PC-9 (cell line): ENCODE measurements at regions not wholly inside any gene's neighbourhood (a gene's known extent, or its start where the extent isn't known, plus 50 kb on each side); places are given as distances from the start of the nearest gene placed in this dataset.

Source experiments
- BruUV-seq: library from RNA; stranded (reverse); fragments of 400-500 nt; replicated peaks from 2 replicates; lab custom pipeline; 2021; lab: Mats Ljungman, UMichigan
- CTCF ChIA-PET: fragments of 300-600 bp; sonication (Branson Sonifier 250); formaldehyde crosslinking; loops from one replicate; lab custom pipeline; 2022; ENCODE audit warnings: antibody characterized with exemption; lab: Charles Lee
- POLR2A ChIA-PET: fragments of 300-600 bp; sonication (Branson Sonifier 250); formaldehyde crosslinking; loops from one replicate; lab custom pipeline; 2022; ENCODE audit warnings: antibody characterized with exemption; ENCODE audit not compliant: unreplicated experiment; lab: Charles Lee
- DNase-seq, 2 experiments: peaks; one replicate each; pipeline versions ENCODE4 v3.0.0 to v3.0.0-alpha.2; 2015 to 2022; ENCODE audit warnings: mixed read lengths in 1 of 2
- H2AFZ ChIP-seq: fragments of 200-600 bp; sonication (generic); 2 replicates; pipeline ENCODE4 v1.8.1; 2017; ENCODE audit warnings: antibody characterized with exemption
- H3F3A ChIP-seq: fragments of 200-600 bp; sonication (generic); 2 replicates; pipeline ENCODE4 v1.8.1; 2017; ENCODE audit warnings: antibody characterized with exemption, mild to moderate bottlenecking, low read depth; ENCODE audit not compliant: insufficient read depth
- H3K27ac ChIP-seq: fragments of 200-600 bp; sonication (generic); 2 replicates; pipeline ENCODE4 v1.6.1; 2016; ENCODE audit warnings: mixed run types
- H3K27me3 ChIP-seq: fragments of 200-600 bp; sonication (generic); 2 replicates; pipeline ENCODE4 v1.6.1; 2016; ENCODE audit warnings: low read depth, mixed run types; ENCODE audit not compliant: insufficient read depth
- H3K36me3 ChIP-seq: fragments of 200-600 bp; sonication (generic); 2 replicates; pipeline ENCODE4 v1.6.1; 2016; ENCODE audit warnings: low read depth, mixed run types
- H3K4me1 ChIP-seq: fragments of 200-600 bp; sonication (generic); replicated peaks from 2 replicates; pipeline ENCODE4 v1.6.1; 2016; ENCODE audit warnings: mixed run types; ENCODE audit not compliant: insufficient read depth
- H3K4me2 ChIP-seq: fragments of 200-600 bp; sonication (generic); 2 replicates; pipeline ENCODE4 v1.6.1; 2017; ENCODE audit warnings: mixed run types
- H3K4me3 ChIP-seq: fragments of 200-600 bp; sonication (generic); 2 replicates; pipeline ENCODE4 v1.6.1; 2016; ENCODE audit warnings: mixed run types
- H3K79me2 ChIP-seq: fragments of 200-600 bp; sonication (generic); 2 replicates; pipeline ENCODE4 v1.6.1; 2017; ENCODE audit warnings: low read depth, mixed run types
- H3K9me2 ChIP-seq: fragments of 200-600 bp; sonication (generic); 2 replicates; pipeline ENCODE4 v1.8.1; 2017; ENCODE audit warnings: mild to moderate bottlenecking; ENCODE audit not compliant: insufficient read depth
- H3K9me3 ChIP-seq: fragments of 200-600 bp; sonication (generic); 2 replicates; pipeline ENCODE4 v1.8.1; 2016; ENCODE audit warnings: low read depth; ENCODE audit not compliant: insufficient read depth
- H4K20me1 ChIP-seq: fragments of 200-600 bp; sonication (generic); 2 replicates; pipeline ENCODE4 v1.8.1; 2017; ENCODE audit not compliant: insufficient read depth
- CTCF ChIP-seq: fragments of 200-600 bp; sonication (generic); conservative IDR thresholded peaks from 2 replicates; pipeline ENCODE4 v1.6.1; 2017; ENCODE audit warnings: mixed run types, antibody characterized with exemption, mild to moderate bottlenecking, moderate library complexity
- EZH2 ChIP-seq: fragments of 200-600 bp; sonication (generic); IDR thresholded peaks from 2 replicates; pipeline ENCODE4 v1.8.0; 2017; ENCODE audit warnings: antibody characterized with exemption, low read depth
- intact Hi-C: fragments of 100-400 bp; cut with micrococcal nuclease; formaldehyde crosslinking; loops from one replicate; pipeline ENCODE4 v1.10.0; 2022; ENCODE audit not compliant: unreplicated experiment

DNA sequence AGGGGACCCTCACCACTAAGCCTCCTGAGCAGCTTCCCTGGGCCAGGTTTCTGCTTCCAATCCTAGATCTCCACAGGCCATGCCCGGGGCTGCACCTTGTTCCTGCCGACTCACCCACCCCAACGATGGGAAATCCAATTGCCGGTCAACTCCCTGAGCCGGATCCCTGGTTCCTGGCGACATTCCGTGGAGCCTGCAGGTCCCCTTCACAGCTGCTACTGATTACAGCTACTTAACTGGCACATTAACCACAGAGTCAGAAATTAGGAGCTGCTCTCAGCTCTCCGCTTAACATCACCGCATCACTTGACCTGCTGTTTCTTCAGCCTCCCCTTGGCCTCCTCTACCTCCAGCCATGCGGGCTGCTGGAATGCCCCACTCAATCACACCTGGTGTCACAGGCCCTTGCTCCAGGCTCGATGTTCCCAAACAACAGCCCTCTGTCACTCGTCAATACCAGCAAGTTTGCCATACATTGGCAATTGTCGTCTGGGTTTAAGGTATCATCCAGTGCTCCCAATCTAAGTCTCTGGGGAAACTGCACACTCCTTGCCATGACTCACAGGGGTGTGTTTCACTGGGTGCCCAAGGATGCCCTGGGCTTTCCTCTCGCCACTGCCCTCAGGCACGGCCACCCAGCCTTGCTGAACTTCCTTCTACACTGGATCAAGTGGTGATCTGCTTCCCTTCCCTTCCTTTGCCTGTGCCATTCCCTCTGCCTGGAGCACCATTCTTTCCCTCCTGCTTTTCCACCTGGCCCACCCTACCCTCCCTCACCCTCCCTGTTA lies 181.0 kb downstream of the MN1 start:
- no peak for TF ChIP-seq EZH2
- no peak for TF ChIP-seq CTCF
- no peaks in the 10 kb centered on the region for H4K20me1 ChIP-seq
- H3K9me2 ChIP-seq, result no peaks in the 10 kb centered on the region
- POLR2A ChIA-PET, result no interaction called here
- BruUV-seq, result no TSS peak
- CTCF ChIA-PET, result interaction anchor here (0.6 kb wide), 1 partner anchor 476 kb away, joined by 4 read pairs; no protein-coding TSS in a partner anchor
- H3K4me1 ChIP-seq, result peaks cover 24% of the 10 kb centered on the region
- peak overlapping the region; percentile 67 for H3K4me2 ChIP-seq
- H3F3A ChIP-seq, result peaks cover 22% of the 10 kb centered on the region; the same call in 1 of the 2 replicates
- peak overlapping the region; percentile 78 for H3K27ac ChIP-seq
- H3K9me3 ChIP-seq, result no peaks in the 10 kb centered on the region
- H2AFZ ChIP-seq, result no peak overlapping the region
- no peaks in the 10 kb centered on the region for H3K27me3 ChIP-seq
- H3K4me3 ChIP-seq, result no peak overlapping the region
- H3K79me2 ChIP-seq, result no peaks in the 10 kb centered on the region
- peak; percentile 67 to 90 for DNase-seq
- intact Hi-C loops, result loop anchor here (2.0 to 10.0 kb wide), 4 partner anchors 42 to 180 kb away; partner anchors contain the start of gene MN1
- H3K36me3 ChIP-seq, result no peaks in the 10 kb centered on the region

- H3K4me3 ChIP-seq, result no peak overlapping the region
- no peak for TF ChIP-seq CTCF
- TF ChIP-seq EZH2, result no peak
- intact Hi-C loops, result loop anchor here (2.0 to 10.0 kb wide), 4 partner anchors 41 to 179 kb away; partner anchors contain the start of gene MN1
- no peaks in the 10 kb centered on the region for H3K79me2 ChIP-seq
- peak overlapping the region; percentile 74 for H3K27ac ChIP-seq
- H3K36me3 ChIP-seq, result no peaks in the 10 kb centered on the region
- BruUV-seq, result no TSS peak
- peaks cover 24% of the 10 kb centered on the region for H3K4me1 ChIP-seq
- H3K4me2 ChIP-seq, result peak overlapping the region; percentile 67
- DNase-seq, result no peak
- H3K9me2 ChIP-seq, result no peaks in the 10 kb centered on the region
- no peak overlapping the region for H2AFZ ChIP-seq
- peaks cover 27% of the 10 kb centered on the region; the same call in 1 of the 2 replicates for H3F3A ChIP-seq
- H4K20me1 ChIP-seq, result no peaks in the 10 kb centered on the region
- H3K27me3 ChIP-seq, result no peaks in the 10 kb centered on the region
- ChIA-PET CTCF (no interaction called here), POLR2A (no interaction called here)
- H3K9me3 ChIP-seq, result no peaks in the 10 kb centered on the region
Observed at GRCh38 chr22:27621486-27622070, 180.0 kb downstream of the MN1 start.

GRCh38 chr22:27624042-27624441 lies 177.5 kb downstream of the MN1 start:
- Histone ChIP-seq H3K4me3 (no peak overlapping the region), H3K9me3 (no peaks in the 10 kb centered on the region; the same call in 1 of the 2 replicates), H3K4me2 (no peak overlapping the region), H3K4me1 (peaks cover 39% of the 10 kb centered on the region), H3K9me2 (no peaks in the 10 kb centered on the region), H3F3A (peaks cover 30% of the 10 kb centered on the region; the same call in 1 of the 2 replicates), H3K36me3 (no peaks in the 10 kb centered on the region), H4K20me1 (no peaks in the 10 kb centered on the region), H3K27me3 (no peaks in the 10 kb centered on the region), H3K27ac (no peak overlapping the region), H3K79me2 (no peaks in the 10 kb centered on the region), H2AFZ (no peak overlapping the region)
- ChIA-PET CTCF (no interaction called here), POLR2A (no interaction called here)
- BruUV-seq, result no TSS peak
- intact Hi-C loops, result loop anchor here (10.0 kb wide), 1 partner anchor 101 kb away; no protein-coding TSS in a partner anchor
- TF ChIP-seq EZH2, result no peak
- TF ChIP-seq CTCF, result no peak
- no peak for DNase-seq
